Peyer's patch (tissue), 4 donors: ENCODE measurements at regions not wholly inside any gene's neighbourhood (a gene's known extent, or its start where the extent isn't known, plus 50 kb on each side); places are given as distances from the start of the nearest gene placed in this dataset.
"Not testable (repeated sequence)": the region's sequence is repeated elsewhere in the genome, so short reads cannot be mapped to it uniquely, and the experiment has no call there.

Experiments used
- DNase-seq, 3 donors: peaks; one replicate each; pipeline ENCODE4 v3.0.0-alpha.2; 2017 to 2019
- H3K27ac ChIP-seq, 4 donors: fragments of 200-600 bp; sonication (generic); one replicate each; pipeline ENCODE4 v1.5.1; 2016 to 2019
- H3K27me3 ChIP-seq, 2 donors: fragments of 200-600 bp; sonication (generic); one replicate each; pipeline ENCODE4 v1.5.1; 2019
- H3K36me3 ChIP-seq, 3 donors: fragments of 200-600 bp; sonication (generic); one replicate each; pipeline ENCODE4 v1.5.1; 2016 to 2019
- H3K4me1 ChIP-seq, 4 donors: fragments of 200-600 bp; sonication (generic); one replicate each; pipeline ENCODE4 v1.5.1; 2016 to 2019
- H3K4me3 ChIP-seq, 4 donors: fragments of 200-600 bp; sonication (generic); 1 replicate in 3 of 4; 2 replicates in 1 of 4; pipeline ENCODE4 v1.5.1; 2016 to 2019; ENCODE audit warnings: mild to moderate bottlenecking in 1 of 4
- H3K9me3 ChIP-seq, 4 donors: fragments of 200-600 bp; sonication (generic); one replicate each; pipeline ENCODE4 v1.5.1; 2016 to 2019; ENCODE audit warnings: mild to moderate bottlenecking in 1 of 4
- POLR2A ChIP-seq, 2 donors: fragments of 450-650 bp; IDR thresholded peaks; one replicate each; pipeline ENCODE4 v1.5.1; 2017; ENCODE audit warnings: antibody characterized with exemption in 2 of 2, mild to moderate bottlenecking in 2 of 2, moderate library complexity in 2 of 2
- TF ChIP-seq, protein P1 (sequence below), 6 experiments: fragments of 450-650 bp in 4 of 6; fragments of 200-600 bp in 2 of 6; sonication (generic) in 1 of 6; IDR thresholded peaks; one replicate each; pipeline ENCODE4 v1.5.1; 2017 to 2019; ENCODE audit warnings: antibody characterized with exemption in 6 of 6, mild to moderate bottlenecking in 3 of 6, moderate library complexity in 1 of 6

DNA sequence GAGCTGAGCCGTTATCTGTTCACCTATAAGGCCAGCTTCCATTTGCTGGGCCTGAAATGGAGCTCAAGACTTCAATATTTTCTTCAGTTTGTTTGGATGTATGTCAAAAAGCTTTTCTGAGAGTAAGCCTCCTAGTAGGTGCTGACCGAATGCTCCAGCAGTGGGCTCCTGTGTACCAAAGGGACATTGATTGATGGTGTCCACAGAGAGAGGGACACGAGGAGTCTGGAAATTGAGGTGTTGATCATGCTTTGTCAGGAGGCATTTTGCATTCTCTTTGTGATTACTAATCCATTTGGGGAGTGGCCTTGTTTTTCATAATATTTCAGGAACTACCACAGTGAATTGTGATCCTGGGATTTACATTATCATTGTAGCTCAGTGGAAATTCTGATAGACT, 107.7 kb upstream of the SLC38A2 start:
- no peaks in the 10 kb centered on the region for H3K9me3 ChIP-seq
- no peaks in the 10 kb centered on the region for H3K4me1 ChIP-seq
- no peak for DNase-seq
- H3K4me3 ChIP-seq, result no peak overlapping the region
- TF ChIP-seq, protein P1, sequence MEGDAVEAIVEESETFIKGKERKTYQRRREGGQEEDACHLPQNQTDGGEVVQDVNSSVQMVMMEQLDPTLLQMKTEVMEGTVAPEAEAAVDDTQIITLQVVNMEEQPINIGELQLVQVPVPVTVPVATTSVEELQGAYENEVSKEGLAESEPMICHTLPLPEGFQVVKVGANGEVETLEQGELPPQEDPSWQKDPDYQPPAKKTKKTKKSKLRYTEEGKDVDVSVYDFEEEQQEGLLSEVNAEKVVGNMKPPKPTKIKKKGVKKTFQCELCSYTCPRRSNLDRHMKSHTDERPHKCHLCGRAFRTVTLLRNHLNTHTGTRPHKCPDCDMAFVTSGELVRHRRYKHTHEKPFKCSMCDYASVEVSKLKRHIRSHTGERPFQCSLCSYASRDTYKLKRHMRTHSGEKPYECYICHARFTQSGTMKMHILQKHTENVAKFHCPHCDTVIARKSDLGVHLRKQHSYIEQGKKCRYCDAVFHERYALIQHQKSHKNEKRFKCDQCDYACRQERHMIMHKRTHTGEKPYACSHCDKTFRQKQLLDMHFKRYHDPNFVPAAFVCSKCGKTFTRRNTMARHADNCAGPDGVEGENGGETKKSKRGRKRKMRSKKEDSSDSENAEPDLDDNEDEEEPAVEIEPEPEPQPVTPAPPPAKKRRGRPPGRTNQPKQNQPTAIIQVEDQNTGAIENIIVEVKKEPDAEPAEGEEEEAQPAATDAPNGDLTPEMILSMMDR (IDR thresholded peaks at IDR 0.05), result no peak
- TF ChIP-seq POLR2A (IDR thresholded peaks at IDR 0.05), result no peak
- H3K27me3 ChIP-seq, result no peaks in the 10 kb centered on the region
- H3K27ac ChIP-seq, result no peak overlapping the region
- no peaks in the 10 kb centered on the region for H3K36me3 ChIP-seq

- no peak overlapping the region for H3K4me3 ChIP-seq
- no peak for DNase-seq
- no peaks in the 10 kb centered on the region for H3K36me3 ChIP-seq
- peaks cover 0 to 16% (median 3%) of the 10 kb centered on the region in 4 donors for H3K4me1 ChIP-seq
- H3K27me3 ChIP-seq, result no peaks in the 10 kb centered on the region
- TF ChIP-seq POLR2A (IDR thresholded peaks at IDR 0.05), result no peak
- TF ChIP-seq, protein P1 (IDR thresholded peaks at IDR 0.05), result no peak
- no peak overlapping the region for H3K27ac ChIP-seq
- no peaks in the 10 kb centered on the region for H3K9me3 ChIP-seq
Measured at GRCh38 chr12:46478123-46478522, 105.5 kb upstream of the SLC38A2 start.

GRCh38 chr12:46477541-46477940, 105.0 kb upstream of the SLC38A2 start:
- DNase-seq, result no peak
- peaks cover 0 to 22% (median 3%) of the 10 kb centered on the region in 4 donors for H3K4me1 ChIP-seq
- no peaks in the 10 kb centered on the region for H3K36me3 ChIP-seq
- H3K4me3 ChIP-seq, result no peak overlapping the region
- no peak overlapping the region for H3K27ac ChIP-seq
- no peaks in the 10 kb centered on the region for H3K27me3 ChIP-seq
- TF ChIP-seq, protein P1 (IDR thresholded peaks at IDR 0.05), result no peak
- TF ChIP-seq POLR2A (IDR thresholded peaks at IDR 0.05), result no peak
- no peaks in the 10 kb centered on the region for H3K9me3 ChIP-seq

- peaks cover 0 to 29% (median 3%) of the 10 kb centered on the region in 4 donors for H3K4me1 ChIP-seq
- no peaks in the 10 kb centered on the region for H3K27me3 ChIP-seq
- no peaks in the 10 kb centered on the region for H3K36me3 ChIP-seq
- H3K9me3 ChIP-seq, result no peaks in the 10 kb centered on the region
- TF ChIP-seq POLR2A (IDR thresholded peaks at IDR 0.05), result no peak
- TF ChIP-seq, protein P1 (IDR thresholded peaks at IDR 0.05), result no peak
- no peak overlapping the region for H3K27ac ChIP-seq
- DNase-seq, result no peak
- no peak overlapping the region for H3K4me3 ChIP-seq
Measured at GRCh38 chr12:46475972-46476645, 103.5 kb upstream of the SLC38A2 start.

GRCh38 chr12:46474385-46474784, 101.8 kb upstream of the SLC38A2 start:
- Histone ChIP-seq H3K27ac (peak overlapping the region; percentile 12 to 78 (median 20)), H3K4me1 (peaks cover 0 to 31% (median 3%) of the 10 kb centered on the region in 4 donors)
- H3K27me3 ChIP-seq, DNase-seq, H3K36me3 ChIP-seq, H3K4me3 ChIP-seq, H3K9me3 ChIP-seq: not testable (repeated sequence)

GRCh38 chr12:46473634-46474329, 101.2 kb upstream of the SLC38A2 start:
- no peak overlapping the region for H3K4me3 ChIP-seq
- H3K27me3 ChIP-seq, result no peaks in the 10 kb centered on the region
- TF ChIP-seq, protein P1 (IDR thresholded peaks at IDR 0.05), result peak in 2 of 6 experiments; percentile 2 to 13
- TF ChIP-seq POLR2A (IDR thresholded peaks at IDR 0.05), result no peak
- H3K36me3 ChIP-seq, result no peaks in the 10 kb centered on the region
- peak overlapping the region; percentile 19 to 79 (median 49) for H3K27ac ChIP-seq
- H3K4me1 ChIP-seq, result peaks cover 0 to 31% (median 3%) of the 10 kb centered on the region in 4 donors
- no peaks in the 10 kb centered on the region for H3K9me3 ChIP-seq
- peak; percentile 32 to 79 (median 50) for DNase-seq
